Astrocyte (in vitro differentiated cells and primary cell): ENCODE measurements at regions not wholly inside any gene's neighbourhood (a gene's known extent, or its start where the extent isn't known, plus 50 kb on each side); places are given as distances from the start of the nearest gene placed in this dataset.

Experiments
- DNase-seq: peaks from one replicate; pipeline ENCODE4 v3.0.0-alpha.2; 2010; ENCODE audit warnings: low read depth
- FAIRE-seq: peaks from 2 replicates; lab custom pipeline; 2011; peaks lifted over from hg19 to GRCh38; lab: Jason Lieb, UNC
- H2AFZ ChIP-seq: 2 replicates; pipeline ENCODE4 v1.6.0; 2012; ENCODE audit warnings: low read depth, low read length, inconsistent platforms
- H3K27ac ChIP-seq: 2 replicates; pipeline ENCODE4 v1.5.1; 2011; ENCODE audit warnings: low read depth, low read length, inconsistent platforms
- H3K27me3 ChIP-seq: 2 replicates; pipeline ENCODE4 v1.6.0; 2011; ENCODE audit warnings: low read length, inconsistent platforms; ENCODE audit not compliant: insufficient read depth
- H3K36me3 ChIP-seq: 2 replicates; pipeline ENCODE4 v1.5.1; 2011; ENCODE audit warnings: low read length, inconsistent platforms; ENCODE audit not compliant: insufficient read depth
- H3K4me1 ChIP-seq: 2 replicates; pipeline ENCODE4 v1.5.1; 2011; ENCODE audit warnings: low read length, inconsistent platforms; ENCODE audit not compliant: insufficient read depth
- H3K4me2 ChIP-seq: 2 replicates; pipeline ENCODE4 v1.6.0; 2012; ENCODE audit warnings: low read length, inconsistent platforms
- H3K4me3 ChIP-seq: 2 replicates; pipeline ENCODE4 v1.5.1; 2011; ENCODE audit warnings: low read depth, mild to moderate bottlenecking, low read length, inconsistent platforms; ENCODE audit not compliant: insufficient read depth
- H3K79me2 ChIP-seq: 2 replicates; pipeline ENCODE4 v1.6.0; 2012; ENCODE audit warnings: mild to moderate bottlenecking, low read length, inconsistent platforms; ENCODE audit not compliant: insufficient read depth
- H3K9ac ChIP-seq: 2 replicates; pipeline ENCODE4 v1.6.0; 2012; ENCODE audit warnings: mild to moderate bottlenecking, low read length, inconsistent platforms
- H3K9me3 ChIP-seq: 2 replicates; pipeline ENCODE4 v1.5.1; 2012; ENCODE audit warnings: low read depth, mild to moderate bottlenecking, low read length, inconsistent platforms; ENCODE audit not compliant: insufficient read depth
- H4K20me1 ChIP-seq: 2 replicates; pipeline ENCODE4 v1.6.0; 2012; ENCODE audit warnings: low read length, inconsistent platforms; ENCODE audit not compliant: insufficient read depth
- H3K27ac Mint-ChIP-seq: one replicate; pipeline ENCODE4 v1.8.0; 2021; ENCODE audit warnings: mild to moderate bottlenecking, mixed read lengths; ENCODE audit not compliant: unreplicated experiment
- H3K27me3 Mint-ChIP-seq: one replicate; pipeline ENCODE4 v1.8.0; 2021; ENCODE audit warnings: low read depth, mixed read lengths; ENCODE audit not compliant: unreplicated experiment
- H3K36me3 Mint-ChIP-seq: one replicate; pipeline ENCODE4 v1.8.0; 2021; ENCODE audit warnings: low read depth, mixed read lengths; ENCODE audit not compliant: unreplicated experiment
- H3K4me1 Mint-ChIP-seq: one replicate; pipeline ENCODE4 v1.8.0; 2021; ENCODE audit warnings: low read depth, mixed read lengths; ENCODE audit not compliant: unreplicated experiment
- H3K4me3 Mint-ChIP-seq: one replicate; pipeline ENCODE4 v1.8.0; 2021; ENCODE audit warnings: mild to moderate bottlenecking, moderate library complexity, mixed read lengths; ENCODE audit not compliant: unreplicated experiment
- H3K9me3 Mint-ChIP-seq: one replicate; pipeline ENCODE4 v1.8.0; 2021; ENCODE audit warnings: mild to moderate bottlenecking, mixed read lengths; ENCODE audit not compliant: unreplicated experiment
- CTCF ChIP-seq: IDR thresholded peaks from 2 replicates; pipeline ENCODE4 v1.5.1; 2011; ENCODE audit warnings: low read depth, mild to moderate bottlenecking, inconsistent platforms, low read length, moderate library complexity; ENCODE audit not compliant: insufficient read depth
- EZH2 ChIP-seq: IDR thresholded peaks from 2 replicates; pipeline ENCODE4 v1.6.1; 2012; ENCODE audit warnings: mild to moderate bottlenecking, low read length, inconsistent platforms; ENCODE audit not compliant: insufficient read depth

- Mint-ChIP-seq H3K27ac (no peak overlapping the region), H3K4me1 (no peaks in the 10 kb centered on the region), H3K9me3 (no peaks in the 10 kb centered on the region), H3K4me3 (no peak overlapping the region), H3K36me3 (no peaks in the 10 kb centered on the region), H3K27me3 (peaks cover 56% of the 10 kb centered on the region)
- Histone ChIP-seq H3K4me1 (no peaks in the 10 kb centered on the region), H3K4me2 (no peak overlapping the region), H3K79me2 (no peaks in the 10 kb centered on the region), H3K4me3 (no peak overlapping the region), H4K20me1 (no peaks in the 10 kb centered on the region), H3K9ac (no peak overlapping the region), H3K36me3 (no peaks in the 10 kb centered on the region), H3K9me3 (peaks cover 3% of the 10 kb centered on the region), H3K27ac (no peak overlapping the region), H2AFZ (no peak overlapping the region), H3K27me3 (peaks cover 42% of the 10 kb centered on the region)
- DNase-seq (no peak), FAIRE-seq (no peak)
- TF ChIP-seq EZH2, result no peak
- no peak for TF ChIP-seq CTCF
These were observed 72.7 kb upstream of the NEURL1B start for GRCh38 chr5:172568308-172568910.

- no peak overlapping the region for H3K4me3 Mint-ChIP-seq
- Histone ChIP-seq H2AFZ (no peak overlapping the region), H3K27ac (no peak overlapping the region), H3K27me3 (peaks cover 45% of the 10 kb centered on the region), H3K36me3 (no peaks in the 10 kb centered on the region), H4K20me1 (no peaks in the 10 kb centered on the region), H3K79me2 (no peaks in the 10 kb centered on the region), H3K9ac (no peak overlapping the region), H3K4me3 (no peak overlapping the region), H3K4me1 (no peaks in the 10 kb centered on the region), H3K4me2 (no peak overlapping the region), H3K9me3 (no peaks in the 10 kb centered on the region)
- H3K4me1 Mint-ChIP-seq, result no peaks in the 10 kb centered on the region
- no peaks in the 10 kb centered on the region for H3K9me3 Mint-ChIP-seq
- FAIRE-seq (no peak), DNase-seq (no peak)
- H3K27me3 Mint-ChIP-seq, result peaks cover 60% of the 10 kb centered on the region
- H3K36me3 Mint-ChIP-seq, result no peaks in the 10 kb centered on the region
- TF ChIP-seq CTCF (no peak), EZH2 (no peak)
- no peak overlapping the region for H3K27ac Mint-ChIP-seq
These were observed 73.2 kb upstream of the NEURL1B start for GRCh38 chr5:172567843-172568242.

- Histone ChIP-seq H3K9me3 (no peaks in the 10 kb centered on the region), H4K20me1 (no peaks in the 10 kb centered on the region), H3K9ac (no peak overlapping the region), H3K36me3 (no peaks in the 10 kb centered on the region), H2AFZ (no peak overlapping the region), H3K79me2 (no peaks in the 10 kb centered on the region), H3K4me2 (no peak overlapping the region), H3K27me3 (peaks cover 44% of the 10 kb centered on the region), H3K4me3 (no peak overlapping the region), H3K27ac (no peak overlapping the region), H3K4me1 (no peaks in the 10 kb centered on the region)
- Mint-ChIP-seq H3K4me3 (no peak overlapping the region), H3K36me3 (no peaks in the 10 kb centered on the region), H3K4me1 (no peaks in the 10 kb centered on the region), H3K27ac (no peak overlapping the region), H3K27me3 (peaks cover 58% of the 10 kb centered on the region), H3K9me3 (no peaks in the 10 kb centered on the region)
- no peak for FAIRE-seq
- TF ChIP-seq CTCF (no peak), EZH2 (no peak)
- DNase-seq, result no peak
These were observed 73.8 kb upstream of the NEURL1B start for GRCh38 chr5:172567294-172567693.
